ENCODE measurements at regions not wholly inside any gene's neighbourhood (a gene's known extent, or its start where the extent isn't known, plus 50 kb on each side); places are given as distances from the start of the nearest gene placed in this dataset.
"Not testable (repeated sequence)": the region's sequence is repeated elsewhere in the genome, so short reads cannot be mapped to it uniquely, and the experiment has no call there.

GRCh38 chr1:213324859-213325258 lies 273.8 kb downstream of the RPS6KC1 start:
- DNase-seq (ENCODE audit: low read depth in 1 of 2, low spot score in 1 of 2), result no peak

GRCh38 chr1:213325482-213325881 lies 274.4 kb downstream of the RPS6KC1 start:
- no peak for DNase-seq (ENCODE audit: low read depth in 1 of 2, low spot score in 1 of 2)

- no peak for DNase-seq (ENCODE audit: low read depth in 1 of 2, low spot score in 1 of 2)
Measured at GRCh38 chr1:213326281-213327016, 275.4 kb downstream of the RPS6KC1 start.

GRCh38 chr1:213327017-213327667 lies 276.1 kb downstream of the RPS6KC1 start:
- no peak for DNase-seq (ENCODE audit: low read depth in 1 of 2, low spot score in 1 of 2)

DNA sequence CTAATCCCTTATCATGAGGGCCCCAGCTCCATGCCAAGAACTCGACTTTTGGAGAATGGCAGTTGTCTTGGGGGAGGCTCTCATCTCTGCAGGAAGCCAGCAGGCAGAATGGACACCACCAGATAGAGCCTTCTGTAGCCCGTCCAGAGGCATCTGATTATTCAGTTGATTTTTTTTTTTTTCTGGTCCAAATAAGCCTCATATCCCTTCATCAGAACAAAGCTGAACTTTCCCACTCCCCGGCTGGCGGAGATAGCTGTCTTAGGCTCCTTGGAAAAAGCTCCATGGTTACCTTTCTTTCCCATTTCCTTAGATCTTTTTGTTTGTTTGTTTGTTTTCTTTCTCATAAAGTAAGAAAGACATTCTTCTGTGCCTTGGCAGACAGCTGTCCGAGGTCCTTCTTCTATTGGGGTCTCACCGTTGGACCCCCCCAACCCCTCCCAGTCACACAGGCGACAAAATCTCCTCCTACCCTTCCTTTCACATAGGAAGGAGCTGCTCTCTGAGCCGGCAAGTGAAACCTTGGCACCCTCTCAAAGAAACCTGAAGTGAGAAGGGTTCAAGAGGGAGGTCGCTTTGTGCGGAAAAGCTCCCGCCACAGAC lies 278.5 kb downstream of the RPS6KC1 start:
- no peak for DNase-seq (ENCODE audit: low read depth in 1 of 2, low spot score in 1 of 2)

DNA sequence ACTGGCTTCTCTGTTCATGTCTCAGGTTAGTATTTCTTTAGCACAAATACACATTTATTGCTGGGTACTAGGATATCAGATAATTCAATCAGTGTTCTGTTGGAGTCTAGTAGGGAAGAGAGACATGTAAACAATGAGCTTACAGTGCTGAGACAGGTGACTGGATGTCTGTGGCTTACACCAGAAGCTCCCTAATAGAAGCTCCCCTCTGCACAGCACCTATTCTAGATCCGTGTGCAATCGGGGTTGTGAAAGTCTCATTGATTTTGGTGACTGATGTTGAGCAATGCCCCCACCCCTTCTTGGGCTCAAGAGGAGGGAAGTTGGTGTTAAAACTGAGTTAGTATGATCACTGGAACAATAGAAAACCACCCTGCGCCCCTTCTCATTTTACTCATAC lies 279.2 kb downstream of the RPS6KC1 start:
- no peak for DNase-seq (ENCODE audit: low read depth in 1 of 2, low spot score in 1 of 2)

DNA sequence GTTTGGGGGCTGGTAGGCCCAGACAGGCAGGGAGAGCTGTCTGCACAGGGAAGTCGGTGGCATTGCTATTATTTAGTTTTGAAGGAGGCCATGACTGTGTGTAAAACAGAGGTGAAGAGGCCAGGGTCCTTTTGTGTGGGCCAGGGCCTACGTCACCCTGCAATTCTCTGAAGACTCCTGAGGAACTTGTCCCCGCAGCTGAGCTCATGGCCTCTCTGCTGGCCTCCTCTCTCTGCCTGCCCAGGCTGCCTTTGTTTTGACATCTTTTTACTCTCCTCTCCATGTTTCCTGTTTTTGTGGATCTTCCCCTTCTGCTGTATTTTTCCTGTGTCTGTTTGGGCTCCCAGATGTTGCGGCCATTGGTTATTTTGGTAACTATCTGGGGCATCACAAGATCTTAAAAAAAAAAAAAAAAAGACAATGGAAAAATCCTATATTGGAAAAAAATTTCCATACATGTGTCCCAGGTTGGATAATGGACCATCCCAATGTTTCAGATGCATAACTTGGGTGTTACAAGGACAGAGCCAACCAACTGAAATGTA lies 280.7 kb downstream of the RPS6KC1 start:
- DNase-seq (ENCODE audit: low read depth in 1 of 2, low spot score in 1 of 2), result no peak

DNA sequence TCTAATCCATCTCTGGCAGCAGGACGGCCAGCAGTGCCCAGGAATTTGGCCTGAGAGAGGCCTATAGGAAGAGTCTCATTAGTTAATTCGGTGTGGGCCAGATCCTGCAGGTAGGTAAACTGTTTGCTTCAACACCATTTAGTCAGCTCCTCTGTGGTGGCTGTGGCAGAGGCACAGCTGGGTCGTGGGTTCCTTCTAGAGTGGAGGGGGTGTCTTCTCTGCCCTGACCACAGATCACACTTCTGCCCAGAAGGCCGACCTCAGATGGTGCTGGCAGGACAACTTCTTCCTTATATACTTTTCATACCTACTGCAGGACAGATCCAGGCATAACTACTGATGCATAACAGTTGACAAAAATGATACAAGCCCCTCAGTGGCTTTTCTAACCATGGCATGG lies 281.4 kb downstream of the RPS6KC1 start:
- DNase-seq (ENCODE audit: low read depth in 1 of 2, low spot score in 1 of 2), result no peak

- DNase-seq (ENCODE audit: low read depth in 1 of 2, low spot score in 1 of 2), result no peak
Measured at GRCh38 chr1:213333121-213333520, 282.1 kb downstream of the RPS6KC1 start.

DNA sequence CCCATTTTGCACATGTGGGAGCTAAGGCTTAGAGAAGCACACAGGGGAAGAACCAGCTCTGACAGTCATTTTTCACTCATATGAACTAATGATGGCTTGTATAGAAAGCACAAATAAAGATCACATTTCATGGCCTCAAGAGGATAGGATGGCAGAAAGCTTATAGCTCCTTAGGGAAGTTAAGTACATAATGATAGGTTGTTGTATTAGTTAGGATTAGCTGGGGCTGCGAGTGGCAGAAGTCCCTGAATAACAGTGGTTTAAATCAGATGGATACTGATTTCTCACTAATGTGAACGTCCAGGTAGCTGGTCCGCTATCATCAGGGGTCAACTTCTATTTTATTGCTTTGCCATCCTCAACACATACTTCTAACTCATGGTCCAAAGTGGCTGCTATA lies 284.0 kb downstream of the RPS6KC1 start:
- no peak for DNase-seq (ENCODE audit: low read depth in 1 of 2, low spot score in 1 of 2)

DNA sequence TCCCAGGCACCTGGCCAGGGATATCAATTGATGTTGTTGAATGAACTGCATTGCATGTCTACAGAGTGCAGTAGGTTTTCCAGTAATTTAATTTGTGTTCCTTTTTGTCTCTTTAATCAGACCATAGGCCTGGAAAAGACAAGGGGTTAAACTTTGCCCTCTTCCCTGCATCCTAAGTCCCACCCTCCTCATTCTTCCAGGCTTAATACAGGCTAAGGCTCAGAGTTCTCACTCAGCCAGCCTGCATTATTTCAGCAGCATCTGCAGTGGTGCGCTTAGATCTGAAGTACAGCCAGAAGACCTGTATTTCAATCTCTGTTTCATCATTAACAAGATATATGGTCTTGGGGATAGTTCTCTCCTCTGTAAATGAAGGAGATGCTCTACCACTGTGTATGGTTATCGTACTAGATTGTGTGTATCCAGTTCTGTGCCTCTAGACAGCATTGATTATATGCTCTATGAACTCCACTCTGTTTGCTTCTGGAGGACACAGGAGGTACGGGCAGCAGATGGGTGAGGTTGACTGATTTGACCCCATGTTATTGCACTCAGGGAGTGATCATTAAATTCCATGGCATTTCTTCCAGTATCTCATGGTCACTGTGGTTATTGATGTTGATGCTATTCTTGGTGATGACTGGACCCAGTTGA lies 286.1 kb downstream of the RPS6KC1 start:
- no peak for DNase-seq (ENCODE audit: low read depth in 1 of 2, low spot score in 1 of 2)

- DNase-seq (ENCODE audit: low read depth in 1 of 2, low spot score in 1 of 2), result no peak
Measured at GRCh38 chr1:213340593-213340992, 289.6 kb downstream of the RPS6KC1 start.

DNA sequence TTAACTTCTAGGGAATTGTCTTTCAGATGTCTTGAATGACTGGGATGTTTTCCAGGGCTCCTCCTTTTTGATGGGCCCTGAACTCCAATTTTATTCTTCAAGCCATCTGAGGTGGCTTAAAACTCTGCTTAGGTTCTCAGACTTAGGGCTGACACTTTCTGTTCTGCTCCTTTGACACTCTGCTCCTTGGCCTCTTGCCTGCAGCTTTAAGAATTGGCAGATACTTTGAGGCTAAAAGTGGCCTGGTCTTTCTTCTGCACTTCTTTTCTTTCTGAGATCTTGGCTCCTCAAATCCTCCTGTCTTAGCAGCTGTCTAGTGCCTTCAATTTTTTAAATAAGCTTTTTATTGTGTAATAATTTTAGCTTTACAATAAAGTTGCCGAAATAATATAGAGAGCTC lies 294.6 kb downstream of the RPS6KC1 start:
- DNase-seq (ENCODE audit: low read depth in 1 of 2, low spot score in 1 of 2), result no peak

- no peak for DNase-seq (ENCODE audit: low read depth in 1 of 2, low spot score in 1 of 2)
Measured at GRCh38 chr1:213357403-213357802, 306.4 kb downstream of the RPS6KC1 start.

DNA sequence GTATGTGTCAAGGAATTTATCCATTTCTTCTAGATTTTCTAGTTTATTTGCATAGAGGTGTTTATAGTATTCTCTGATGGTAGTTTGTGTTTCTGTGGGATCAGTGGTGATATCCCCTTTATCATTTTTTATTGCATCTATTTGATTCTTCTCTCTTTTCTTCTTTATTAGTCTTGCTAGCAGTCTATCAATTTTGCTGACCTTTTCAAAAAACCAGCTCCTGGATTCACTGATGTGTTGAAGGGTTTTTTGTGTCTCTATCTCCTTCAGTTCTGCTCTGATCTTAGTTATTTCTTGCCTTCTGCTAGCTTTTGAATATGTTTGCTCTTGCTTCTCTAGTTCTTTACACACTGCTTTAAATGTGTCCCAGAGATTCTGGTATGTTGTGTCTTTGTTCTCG lies 307.3 kb downstream of the RPS6KC1 start:
- DNase-seq (ENCODE audit: low read depth in 1 of 2, low spot score in 1 of 2), result not testable (repeated sequence)

- DNase-seq (ENCODE audit: low read depth in 1 of 2, low spot score in 1 of 2), result no peak
Measured at GRCh38 chr1:213362598-213362997, 311.6 kb downstream of the RPS6KC1 start.

GRCh38 chr1:213366141-213366831 lies 315.2 kb downstream of the RPS6KC1 start:
- no peak for DNase-seq (ENCODE audit: low read depth in 1 of 2, low spot score in 1 of 2)

GRCh38 chr1:213369465-213369864 lies 318.4 kb downstream of the RPS6KC1 start:
- DNase-seq (ENCODE audit: low read depth in 1 of 2, low spot score in 1 of 2), result no peak

- no peak for DNase-seq (ENCODE audit: low read depth in 1 of 2, low spot score in 1 of 2)
Measured at GRCh38 chr1:213370523-213370922, 319.5 kb downstream of the RPS6KC1 start.

DNA sequence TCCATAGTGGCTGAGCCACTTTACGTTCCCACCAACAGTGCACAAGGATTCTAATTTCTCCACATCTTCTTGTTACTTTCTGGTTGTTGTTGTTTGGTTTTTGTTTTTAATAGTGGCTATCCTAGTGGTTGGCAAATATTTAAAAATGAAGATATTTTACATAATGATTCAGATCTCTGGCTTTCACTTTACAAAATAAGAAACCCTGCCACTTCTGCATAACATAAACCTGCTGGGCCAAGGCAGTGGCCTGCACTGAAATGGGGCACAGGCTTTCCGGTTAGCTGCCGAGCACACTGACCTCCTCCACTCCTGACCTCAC lies 320.4 kb downstream of the RPS6KC1 start:
- DNase-seq (ENCODE audit: low read depth in 1 of 2, low spot score in 1 of 2), result no peak
